ENCODE measurements at regions not wholly inside any gene's neighbourhood (a gene's known extent, or its start where the extent isn't known, plus 50 kb on each side); places are given as distances from the start of the nearest gene placed in this dataset.

DNA sequence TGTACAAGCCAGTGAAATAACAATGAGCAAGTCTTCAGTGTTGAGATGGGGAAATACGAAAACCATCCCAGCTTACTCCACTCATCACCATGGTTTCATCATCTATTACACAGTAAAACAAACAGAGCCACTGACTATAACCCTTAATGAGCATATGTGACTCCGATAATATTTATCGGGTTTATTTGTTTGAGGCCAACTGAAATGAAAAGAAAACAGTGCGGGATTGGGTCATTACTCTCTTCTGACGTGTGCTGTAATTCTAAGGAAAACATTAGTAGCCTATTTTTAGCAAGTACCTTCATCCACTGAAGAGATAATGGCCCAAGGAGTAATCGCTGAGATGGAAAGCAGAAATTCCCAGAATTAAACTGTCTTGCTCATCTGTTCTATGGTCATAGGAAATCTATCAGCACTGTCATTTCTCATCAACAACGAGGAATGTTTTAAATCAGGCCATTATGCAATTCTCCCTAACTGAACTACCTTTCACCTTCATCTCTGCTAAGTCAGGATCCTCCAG lies 716.5 kb downstream of the INHBA start:
- Histone ChIP-seq H3K23ac (ENCODE audit: insufficient read length) (no peak overlapping the region), H3K9ac (replicated peaks in 1 of 4; ENCODE audit: extremely low read depth in 1 of 4, low read depth in 3 of 4, low read length in 3 of 4) (no peak overlapping the region), H3K79me2 (ENCODE audit: control insufficient read depth in 1 of 2, insufficient read depth in 2 of 2, low read length in 2 of 2) (no peaks in the 10 kb centered on the region), H3K4me1 (replicated peaks in 1 of 4; ENCODE audit: control insufficient read depth in 3 of 4, insufficient read depth in 4 of 4, low read length in 3 of 4) (no peaks in the 10 kb centered on the region), H4K5ac (ENCODE audit: insufficient read length, low read depth, low read length) (no peak overlapping the region), H3K4me2 (ENCODE audit: insufficient read depth in 1 of 2, low read depth in 2 of 2, low read length in 2 of 2) (no peak overlapping the region), H2BK120ac (replicated peaks; ENCODE audit: low read depth, low read length) (no peak overlapping the region), H2AFZ (ENCODE audit: low read length) (no peak overlapping the region), H3K27ac (ENCODE audit: low read depth, low read length) (no peak overlapping the region), H3K23me2 (ENCODE audit: low read depth, low read length) (no peaks in the 10 kb centered on the region), H3K18ac (ENCODE audit: extremely low read depth, low read length) (no peak overlapping the region), H3K4ac (replicated peaks; ENCODE audit: insufficient read length, low read depth, low read length) (no peak overlapping the region), H3K79me1 (ENCODE audit: low read depth, low read length) (no peaks in the 10 kb centered on the region), H2BK5ac (ENCODE audit: low read depth, low read length) (no peak overlapping the region), H3K27me3 (replicated peaks in 1 of 4; ENCODE audit: control insufficient read depth in 3 of 4, extremely low read depth in 1 of 4, insufficient read depth in 3 of 4, low read length in 3 of 4) (peaks cover 0 to 1% (median 0%) of the 10 kb centered on the region in 4 experiments; a peak in 1 of 7 replicates), H3K4me3 (ENCODE audit: extremely low read depth in 1 of 4, insufficient read depth in 2 of 4, low read depth in 3 of 4, low read length in 4 of 4) (no peak overlapping the region), H3K9me3 (ENCODE audit: insufficient read depth in 2 of 2, low read depth in 1 of 2, low read length in 1 of 2) (no peaks in the 10 kb centered on the region), H2AK5ac (ENCODE audit: low read depth, low read length) (no peak overlapping the region), H4K20me1 (replicated peaks in 1 of 2; ENCODE audit: control insufficient read depth in 1 of 2, insufficient read depth in 2 of 2, low read length in 2 of 2) (no peaks in the 10 kb centered on the region), H2BK12ac (ENCODE audit: low read depth, low read length) (no peak overlapping the region), H3K56ac (replicated peaks; ENCODE audit: insufficient read length, low read depth, low read length) (no peak overlapping the region), H4K91ac (replicated peaks; ENCODE audit: insufficient read length, low read length) (no peak overlapping the region), H2BK20ac (ENCODE audit: low read length) (no peak overlapping the region), H3K36me3 (ENCODE audit: control insufficient read depth in 2 of 4, insufficient read depth in 4 of 4, low read length in 3 of 4) (no peaks in the 10 kb centered on the region), H4K8ac (ENCODE audit: extremely low read depth, insufficient read depth, low read length) (no peak overlapping the region), H3K14ac (ENCODE audit: insufficient read length) (no peak overlapping the region), H2BK15ac (ENCODE audit: low read length) (no peak overlapping the region)
- POLR2A ChIA-PET (ENCODE audit: partially characterized antibody): no interaction called here
- no peak for TF ChIP-seq KDM1A (IDR thresholded peaks at IDR 0.05; ENCODE audit: borderline replicate concordance, low read length)
- no peak for TF ChIP-seq TCF12 (IDR thresholded peaks at IDR 0.05; ENCODE audit: low read depth, low read length)
- no peak for TF ChIP-seq KDM4A (IDR thresholded peaks at IDR 0.05; ENCODE audit: low read depth, low read length, severe bottlenecking)
- TF ChIP-seq, protein P1, sequence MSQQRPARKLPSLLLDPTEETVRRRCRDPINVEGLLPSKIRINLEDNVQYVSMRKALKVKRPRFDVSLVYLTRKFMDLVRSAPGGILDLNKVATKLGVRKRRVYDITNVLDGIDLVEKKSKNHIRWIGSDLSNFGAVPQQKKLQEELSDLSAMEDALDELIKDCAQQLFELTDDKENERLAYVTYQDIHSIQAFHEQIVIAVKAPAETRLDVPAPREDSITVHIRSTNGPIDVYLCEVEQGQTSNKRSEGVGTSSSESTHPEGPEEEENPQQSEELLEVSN (IDR thresholded peaks at IDR 0.05): no peak
- no peak for TF ChIP-seq SP2 (IDR thresholded peaks at IDR 0.05; ENCODE audit: low read length)
- no peak for TF ChIP-seq HDAC2 (IDR thresholded peaks at IDR 0.05; ENCODE audit: borderline replicate concordance in 1 of 2, low read depth in 2 of 2, low read length in 2 of 2)
- TF ChIP-seq TAF7 (optimal IDR thresholded peaks at IDR 0.05; ENCODE audit: borderline replicate concordance, low read depth, low read length): no peak
- TF ChIP-seq CHD1 (IDR thresholded peaks at IDR 0.05; ENCODE audit: low read depth, low read length): no peak
- TF ChIP-seq SRF (IDR thresholded peaks at IDR 0.05; ENCODE audit: low read depth, low read length): no peak
- no peak for TF ChIP-seq CREB1 (IDR thresholded peaks at IDR 0.05)
- TF ChIP-seq SIX5 (IDR thresholded peaks at IDR 0.05; ENCODE audit: low read depth, low read length): no peak
- TF ChIP-seq POLR2AphosphoS5 (IDR thresholded peaks at IDR 0.05; ENCODE audit: low read depth, low read length): no peak
- TF ChIP-seq BACH1 (IDR thresholded peaks at IDR 0.05; ENCODE audit: low read length): no peak
- DNase-seq (ENCODE audit: low read depth in 1 of 2, low spot score in 2 of 2) (no peak), FAIRE-seq (no peak)
- CTCF ChIA-PET (ENCODE audit: partially characterized antibody): no interaction called here
- 91% methylated on average over 7 of the region's 7 CpGs; no CpG with 5 or more reads in 1 of the 2 experiments for WGBS, 2 experiments (ENCODE audit: extremely low coverage in 1 of 2, insufficient coverage in 1 of 2, insufficient read length in 1 of 2, insufficient replicate concordance in 2 of 2, low coverage in 1 of 2, low lambda C conversion rate in 2 of 2, missing lambda C conversion rate in 1 of 2)
